PC-9 (cell line): ENCODE measurements at regions not wholly inside any gene's neighbourhood (a gene's known extent, or its start where the extent isn't known, plus 50 kb on each side); places are given as distances from the start of the nearest gene placed in this dataset.

Source experiments
- BruUV-seq: library from RNA; stranded (reverse); fragments of 400-500 nt; replicated peaks from 2 replicates; lab custom pipeline; 2021; lab: Mats Ljungman, UMichigan
- CTCF ChIA-PET: fragments of 300-600 bp; sonication (Branson Sonifier 250); formaldehyde crosslinking; loops from one replicate; lab custom pipeline; 2022; ENCODE audit warnings: antibody characterized with exemption; lab: Charles Lee
- POLR2A ChIA-PET: fragments of 300-600 bp; sonication (Branson Sonifier 250); formaldehyde crosslinking; loops from one replicate; lab custom pipeline; 2022; ENCODE audit warnings: antibody characterized with exemption; ENCODE audit not compliant: unreplicated experiment; lab: Charles Lee
- DNase-seq, 2 experiments: peaks; one replicate each; pipeline versions ENCODE4 v3.0.0 to v3.0.0-alpha.2; 2015 to 2022; ENCODE audit warnings: mixed read lengths in 1 of 2
- H2AFZ ChIP-seq: fragments of 200-600 bp; sonication (generic); 2 replicates; pipeline ENCODE4 v1.8.1; 2017; ENCODE audit warnings: antibody characterized with exemption
- H3F3A ChIP-seq: fragments of 200-600 bp; sonication (generic); 2 replicates; pipeline ENCODE4 v1.8.1; 2017; ENCODE audit warnings: antibody characterized with exemption, mild to moderate bottlenecking, low read depth; ENCODE audit not compliant: insufficient read depth
- H3K27ac ChIP-seq: fragments of 200-600 bp; sonication (generic); 2 replicates; pipeline ENCODE4 v1.6.1; 2016; ENCODE audit warnings: mixed run types
- H3K27me3 ChIP-seq: fragments of 200-600 bp; sonication (generic); 2 replicates; pipeline ENCODE4 v1.6.1; 2016; ENCODE audit warnings: low read depth, mixed run types; ENCODE audit not compliant: insufficient read depth
- H3K36me3 ChIP-seq: fragments of 200-600 bp; sonication (generic); 2 replicates; pipeline ENCODE4 v1.6.1; 2016; ENCODE audit warnings: low read depth, mixed run types
- H3K4me1 ChIP-seq: fragments of 200-600 bp; sonication (generic); replicated peaks from 2 replicates; pipeline ENCODE4 v1.6.1; 2016; ENCODE audit warnings: mixed run types; ENCODE audit not compliant: insufficient read depth
- H3K4me2 ChIP-seq: fragments of 200-600 bp; sonication (generic); 2 replicates; pipeline ENCODE4 v1.6.1; 2017; ENCODE audit warnings: mixed run types
- H3K4me3 ChIP-seq: fragments of 200-600 bp; sonication (generic); 2 replicates; pipeline ENCODE4 v1.6.1; 2016; ENCODE audit warnings: mixed run types
- H3K79me2 ChIP-seq: fragments of 200-600 bp; sonication (generic); 2 replicates; pipeline ENCODE4 v1.6.1; 2017; ENCODE audit warnings: low read depth, mixed run types
- H3K9me2 ChIP-seq: fragments of 200-600 bp; sonication (generic); 2 replicates; pipeline ENCODE4 v1.8.1; 2017; ENCODE audit warnings: mild to moderate bottlenecking; ENCODE audit not compliant: insufficient read depth
- H3K9me3 ChIP-seq: fragments of 200-600 bp; sonication (generic); 2 replicates; pipeline ENCODE4 v1.8.1; 2016; ENCODE audit warnings: low read depth; ENCODE audit not compliant: insufficient read depth
- H4K20me1 ChIP-seq: fragments of 200-600 bp; sonication (generic); 2 replicates; pipeline ENCODE4 v1.8.1; 2017; ENCODE audit not compliant: insufficient read depth
- CTCF ChIP-seq: fragments of 200-600 bp; sonication (generic); conservative IDR thresholded peaks from 2 replicates; pipeline ENCODE4 v1.6.1; 2017; ENCODE audit warnings: mixed run types, antibody characterized with exemption, mild to moderate bottlenecking, moderate library complexity
- EZH2 ChIP-seq: fragments of 200-600 bp; sonication (generic); IDR thresholded peaks from 2 replicates; pipeline ENCODE4 v1.8.0; 2017; ENCODE audit warnings: antibody characterized with exemption, low read depth
- intact Hi-C: fragments of 100-400 bp; cut with micrococcal nuclease; formaldehyde crosslinking; loops from one replicate; pipeline ENCODE4 v1.10.0; 2022; ENCODE audit not compliant: unreplicated experiment

DNA sequence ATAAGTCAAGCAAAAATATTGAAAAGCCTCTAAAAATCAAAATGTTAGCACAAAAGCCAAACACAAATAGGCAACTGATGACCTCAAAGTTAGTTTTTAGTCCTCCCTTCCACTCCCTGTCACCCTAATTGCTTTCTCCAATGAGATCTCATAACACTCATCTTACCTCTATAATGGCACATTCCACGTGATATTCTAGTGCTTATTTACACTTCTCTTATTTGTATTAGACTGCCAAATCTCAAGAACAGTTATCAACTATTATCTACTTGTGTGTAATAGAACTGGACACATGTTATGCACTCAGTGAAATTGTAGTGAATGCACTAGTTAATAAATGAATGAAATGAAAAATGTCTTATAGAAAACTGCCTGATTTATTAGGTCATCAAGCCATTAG lies 55.5 kb upstream of the AVPR1A start:
- Histone ChIP-seq H3K4me2 (no peak overlapping the region), H2AFZ (no peak overlapping the region), H3K27ac (no peak overlapping the region), H3K9me2 (no peaks in the 10 kb centered on the region; the same call in 1 of the 2 replicates), H3K4me3 (no peak overlapping the region), H3K4me1 (no peaks in the 10 kb centered on the region), H3K36me3 (no peaks in the 10 kb centered on the region), H3F3A (no peaks in the 10 kb centered on the region), H3K27me3 (no peaks in the 10 kb centered on the region), H3K79me2 (no peaks in the 10 kb centered on the region), H4K20me1 (no peaks in the 10 kb centered on the region), H3K9me3 (no peaks in the 10 kb centered on the region)
- POLR2A ChIA-PET, result no interaction called here
- intact Hi-C loops, result no loop called here
- no TSS peak for BruUV-seq
- DNase-seq, result no peak
- CTCF ChIA-PET, result no interaction called here
- no peak for TF ChIP-seq CTCF
- TF ChIP-seq EZH2, result no peak
